ENCODE measurements at regions not wholly inside any gene's neighbourhood (a gene's known extent, or its start where the extent isn't known, plus 50 kb on each side); places are given as distances from the start of the nearest gene placed in this dataset.

DNA sequence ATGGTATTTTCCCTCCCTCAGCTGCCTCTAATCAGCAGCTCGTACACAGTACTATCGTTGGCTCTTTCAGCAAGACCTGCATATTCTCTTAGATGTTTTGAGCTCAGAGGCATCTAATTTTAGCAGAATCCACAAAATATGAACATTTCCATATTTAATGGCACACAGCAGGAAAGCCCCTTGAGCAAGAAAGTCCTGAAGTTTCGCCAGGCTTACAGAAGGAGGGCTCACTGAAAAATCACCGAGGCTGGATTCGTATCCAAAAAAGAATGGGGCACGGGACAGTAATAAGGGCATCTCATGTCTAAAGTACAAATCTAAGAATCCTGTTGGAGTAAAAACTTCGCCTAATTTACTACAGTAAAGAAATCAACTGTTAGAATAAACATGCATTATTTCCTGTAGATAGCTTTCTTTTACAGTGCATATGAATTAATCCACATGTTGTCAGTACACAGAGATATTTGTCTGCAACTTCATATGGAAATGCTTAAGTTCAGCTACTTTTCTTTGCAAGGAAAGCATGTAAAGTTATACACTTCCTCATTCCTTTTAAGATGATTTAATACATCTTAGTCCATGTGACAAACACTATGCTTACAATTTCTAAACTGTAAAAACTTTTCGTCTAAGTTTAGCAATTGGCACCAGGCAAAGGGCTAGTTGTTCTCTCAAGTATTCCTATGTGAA, 1205.3 kb upstream of the ADGRL4 start:
- TF ChIP-seq, protein P1, sequence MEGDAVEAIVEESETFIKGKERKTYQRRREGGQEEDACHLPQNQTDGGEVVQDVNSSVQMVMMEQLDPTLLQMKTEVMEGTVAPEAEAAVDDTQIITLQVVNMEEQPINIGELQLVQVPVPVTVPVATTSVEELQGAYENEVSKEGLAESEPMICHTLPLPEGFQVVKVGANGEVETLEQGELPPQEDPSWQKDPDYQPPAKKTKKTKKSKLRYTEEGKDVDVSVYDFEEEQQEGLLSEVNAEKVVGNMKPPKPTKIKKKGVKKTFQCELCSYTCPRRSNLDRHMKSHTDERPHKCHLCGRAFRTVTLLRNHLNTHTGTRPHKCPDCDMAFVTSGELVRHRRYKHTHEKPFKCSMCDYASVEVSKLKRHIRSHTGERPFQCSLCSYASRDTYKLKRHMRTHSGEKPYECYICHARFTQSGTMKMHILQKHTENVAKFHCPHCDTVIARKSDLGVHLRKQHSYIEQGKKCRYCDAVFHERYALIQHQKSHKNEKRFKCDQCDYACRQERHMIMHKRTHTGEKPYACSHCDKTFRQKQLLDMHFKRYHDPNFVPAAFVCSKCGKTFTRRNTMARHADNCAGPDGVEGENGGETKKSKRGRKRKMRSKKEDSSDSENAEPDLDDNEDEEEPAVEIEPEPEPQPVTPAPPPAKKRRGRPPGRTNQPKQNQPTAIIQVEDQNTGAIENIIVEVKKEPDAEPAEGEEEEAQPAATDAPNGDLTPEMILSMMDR (IDR thresholded peaks at IDR 0.05), result no peak
- DNase-seq (no peak), ATAC-seq (no peak)
- no peak overlapping the region for H3K27ac ChIP-seq
- WGBS, 2 donors, result 63 to 73% methylated on average over 8 of the region's 8 CpGs
- intact Hi-C loops (cut with DNase I), result no loop called here
- H3K4me1 ChIP-seq, result no peaks in the 10 kb centered on the region
- no peaks in the 10 kb centered on the region for H3K9me3 ChIP-seq
- no peaks in the 10 kb centered on the region for H3K27me3 ChIP-seq
- H3K4me3 ChIP-seq, result no peak overlapping the region
- H3K36me3 ChIP-seq, result no peaks in the 10 kb centered on the region

DNA sequence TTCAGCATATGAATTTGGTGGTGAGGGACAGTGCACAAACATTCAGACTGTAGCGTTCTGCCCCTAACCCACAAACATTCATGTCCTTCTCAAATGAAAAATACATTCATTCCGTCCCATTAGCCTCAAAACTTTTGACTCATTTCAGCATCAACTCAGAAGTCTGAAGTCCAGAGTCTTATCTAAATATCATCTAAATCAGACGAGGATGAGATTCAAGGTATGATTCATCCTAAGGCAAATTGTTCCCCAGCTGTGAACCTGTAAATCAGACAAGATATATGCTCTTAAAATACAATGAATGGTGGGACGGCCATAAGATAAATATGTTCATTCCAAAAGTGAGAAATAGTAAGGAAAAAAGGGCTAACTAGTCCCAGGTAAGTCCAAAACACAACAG, 1195.6 kb upstream of the ADGRL4 start:
- 83 to 94% methylated on average over 4 of the region's 4 CpGs for WGBS, 2 donors
- intact Hi-C loops (cut with DNase I), result no loop called here
- Histone ChIP-seq H3K27me3 (no peaks in the 10 kb centered on the region), H3K9me3 (peaks cover 0 to 13% (median 0%) of the 10 kb centered on the region in 11 donors), H3K4me3 (no peak overlapping the region), H3K36me3 (no peaks in the 10 kb centered on the region), H3K27ac (no peak overlapping the region), H3K4me1 (no peaks in the 10 kb centered on the region)
- DNase-seq, result no peak
- TF ChIP-seq, protein P1 (IDR thresholded peaks at IDR 0.05), result no peak
- no peak for ATAC-seq

DNA sequence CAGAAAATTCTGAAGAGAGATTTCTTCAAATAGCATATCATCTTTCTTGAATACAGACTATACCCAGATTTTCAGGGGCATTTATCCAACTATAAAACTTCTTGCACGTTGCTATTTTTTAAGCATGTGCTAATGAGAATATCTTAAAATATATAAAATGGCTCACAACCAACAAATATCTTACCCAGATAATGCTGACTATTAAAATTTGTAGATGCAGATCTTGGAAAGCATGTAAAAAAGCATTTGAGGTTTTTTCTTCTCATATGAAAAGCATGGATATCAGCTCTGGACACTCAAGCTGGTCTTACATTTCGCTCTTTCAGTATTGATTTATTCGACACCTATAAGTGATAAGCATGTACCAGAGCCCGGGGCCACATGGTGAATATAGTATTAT, 1187.7 kb upstream of the ADGRL4 start:
- ATAC-seq, result no peak
- Histone ChIP-seq H3K27ac (no peak overlapping the region), H3K4me1 (no peaks in the 10 kb centered on the region), H3K9me3 (no peaks in the 10 kb centered on the region), H3K27me3 (no peaks in the 10 kb centered on the region), H3K4me3 (no peak overlapping the region), H3K36me3 (no peaks in the 10 kb centered on the region)
- intact Hi-C loops (cut with DNase I), result no loop called here
- DNase-seq, result no peak
- 89% methylated on average over 4 of the region's 4 CpGs for WGBS, 2 donors
- TF ChIP-seq, protein P1 (IDR thresholded peaks at IDR 0.05), result no peak

DNA sequence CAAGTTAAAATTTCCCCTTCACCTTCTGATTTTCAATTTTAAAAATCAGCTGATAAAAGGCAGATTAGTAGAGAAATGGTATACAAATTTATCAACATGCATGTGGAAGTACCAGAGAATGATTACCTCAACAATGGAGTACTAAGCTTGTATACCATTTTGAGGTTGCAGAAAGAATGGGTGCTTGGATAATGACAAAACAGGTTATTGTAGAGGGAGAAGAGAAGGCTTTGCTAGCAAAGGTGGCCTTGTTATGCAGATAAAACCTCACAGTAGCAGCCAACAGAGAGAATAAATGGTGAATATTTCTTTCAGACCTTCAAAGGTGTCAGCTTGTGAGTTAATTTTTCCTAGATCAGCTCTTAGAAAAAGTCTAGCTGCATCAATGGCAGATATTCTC, 1174.9 kb upstream of the ADGRL4 start:
- DNase-seq (no peak), ATAC-seq (no peak)
- no peaks in the 10 kb centered on the region for H3K4me1 ChIP-seq
- no peak overlapping the region for H3K4me3 ChIP-seq
- H3K27ac ChIP-seq, result no peak overlapping the region
- peaks cover 0 to 14% (median 0%) of the 10 kb centered on the region in 11 donors for H3K9me3 ChIP-seq
- intact Hi-C loops (cut with DNase I), result no loop called here
- no peaks in the 10 kb centered on the region for H3K36me3 ChIP-seq
- H3K27me3 ChIP-seq, result no peaks in the 10 kb centered on the region
- TF ChIP-seq, protein P1 (IDR thresholded peaks at IDR 0.05), result no peak
